Upper lobe of left lung (tissue), 6 donors: ENCODE measurements at regions not wholly inside any gene's neighbourhood (a gene's known extent, or its start where the extent isn't known, plus 50 kb on each side); places are given as distances from the start of the nearest gene placed in this dataset.

Source experiments
- ATAC-seq, 2 donors: fragments of 200-7000 bp; cut with Tn5 transposase; one replicate each; pipeline ENCODE4 v1.9.1; 2022; ENCODE audit warnings: mild to moderate bottlenecking in 2 of 2, moderate library complexity in 2 of 2; ENCODE audit not compliant: low FRiP score in 2 of 2
- DNase-seq, 2 donors: peaks; one replicate each; pipeline ENCODE4 v3.0.0-alpha.2; 2019 to 2020
- H3K27ac ChIP-seq, 4 donors: fragments of 200-600 bp; sonication (generic); one replicate each; pipeline ENCODE4 v1.5.1; 2016 to 2019
- H3K27me3 ChIP-seq, 4 donors: fragments of 200-600 bp; sonication (generic); one replicate each; pipeline ENCODE4 v1.5.1; 2017 to 2019
- H3K36me3 ChIP-seq, 4 donors: fragments of 200-600 bp; sonication (generic); one replicate each; pipeline ENCODE4 v1.5.1; 2016 to 2019
- H3K4me1 ChIP-seq, 4 donors: fragments of 200-600 bp; sonication (generic); one replicate each; pipeline ENCODE4 v1.5.1; 2018 to 2019
- H3K4me3 ChIP-seq, 4 donors: fragments of 200-600 bp; sonication (generic); one replicate each; pipeline ENCODE4 v1.5.1; 2017 to 2019; ENCODE audit warnings: mild to moderate bottlenecking in 2 of 4, moderate library complexity in 1 of 4
- H3K9me3 ChIP-seq, 4 donors: fragments of 200-600 bp; sonication (generic); one replicate each; pipeline ENCODE4 v1.5.1; 2018 to 2019
- EP300 ChIP-seq, 4 donors: sonication (generic); formaldehyde crosslinking; IDR thresholded peaks; one replicate each; pipeline ENCODE4 v1.5.1; 2017; ENCODE audit warnings: antibody characterized with exemption in 4 of 4, control low read depth in 2 of 4
- POLR2A ChIP-seq, 4 donors: fragments of 450-650 bp; IDR thresholded peaks; one replicate each; pipeline ENCODE4 v1.5.1; 2016 to 2017; ENCODE audit warnings: antibody characterized with exemption in 4 of 4, mild to moderate bottlenecking in 2 of 4
- POLR2AphosphoS5 ChIP-seq, 2 donors: sonication (generic); formaldehyde crosslinking; IDR thresholded peaks; one replicate each; pipeline ENCODE4 v1.5.1; 2017; ENCODE audit warnings: antibody characterized with exemption in 2 of 2
- WGBS, 2 donors: methylation state at CpG; one replicate each; pipeline ENCODE4 v1.1.5; 2017 to 2018; 5-methylcytosine and 5-hydroxymethylcytosine counted together
- TF ChIP-seq, protein P1 (sequence below), 6 experiments: fragments of 450-650 bp in 4 of 6; fragments of 200-600 bp in 2 of 6; sonication (generic) in 2 of 6; IDR thresholded peaks; one replicate each; pipeline ENCODE4 v1.5.1; 2016 to 2019; ENCODE audit warnings: antibody characterized with exemption in 6 of 6
- donor health status: DM: no; HTN: no; CAD: no; lungs with moderate emphysema.
- donor health status: DM: no; HTN: yes; CAD: no; lungs with severe emphysema.

DNA sequence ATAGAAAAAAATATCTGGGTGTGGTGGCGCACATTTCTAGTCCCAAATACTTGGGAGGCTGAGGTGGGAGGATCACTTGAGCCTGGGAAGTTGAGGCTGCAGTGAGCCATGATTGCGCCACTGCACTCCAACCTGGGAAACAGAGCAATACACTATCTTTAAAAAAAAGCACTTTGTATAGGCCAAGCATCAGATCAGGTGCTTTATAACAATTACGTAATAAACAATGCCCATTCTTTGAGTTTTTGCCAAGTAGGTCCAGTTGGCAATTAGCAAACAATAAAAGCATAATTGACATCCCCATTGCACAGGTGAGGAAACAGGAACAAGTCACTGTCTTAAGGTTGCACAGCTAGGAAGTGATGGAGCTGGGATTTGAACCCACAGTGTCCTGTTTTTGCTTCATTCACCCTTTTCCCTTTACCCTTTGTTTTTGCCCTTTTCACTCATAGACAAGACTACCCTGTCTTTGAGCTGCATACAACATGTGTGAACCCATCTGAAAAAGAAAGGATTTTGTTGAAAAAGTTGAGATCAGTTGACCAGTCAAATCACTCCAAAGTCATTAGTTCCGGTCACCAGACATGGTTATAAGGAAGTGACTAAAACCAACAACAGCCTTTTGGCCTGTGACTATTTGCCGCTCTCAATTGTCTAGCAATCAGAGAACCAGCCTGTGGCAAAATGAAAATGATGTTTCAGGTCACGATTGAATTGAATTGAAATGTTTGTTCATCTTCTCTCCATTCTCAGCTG is 303.6 kb downstream of the TFAP2C start:
- no peaks in the 10 kb centered on the region for H3K9me3 ChIP-seq
- H3K27me3 ChIP-seq = peaks cover 0 to 6% (median 0%) of the 10 kb centered on the region in 4 donors
- no peak for ATAC-seq
- no peaks in the 10 kb centered on the region for H3K4me1 ChIP-seq
- no peak overlapping the region for H3K4me3 ChIP-seq
- no peak overlapping the region for H3K27ac ChIP-seq
- 81 to 91% methylated on average over 6 of the region's 6 CpGs for WGBS, 2 donors
- no peak for DNase-seq
- TF ChIP-seq POLR2A (IDR thresholded peaks at IDR 0.05) (no peak), EP300 (IDR thresholded peaks at IDR 0.05) (no peak), POLR2AphosphoS5 (IDR thresholded peaks at IDR 0.05) (no peak)
- TF ChIP-seq, protein P1, sequence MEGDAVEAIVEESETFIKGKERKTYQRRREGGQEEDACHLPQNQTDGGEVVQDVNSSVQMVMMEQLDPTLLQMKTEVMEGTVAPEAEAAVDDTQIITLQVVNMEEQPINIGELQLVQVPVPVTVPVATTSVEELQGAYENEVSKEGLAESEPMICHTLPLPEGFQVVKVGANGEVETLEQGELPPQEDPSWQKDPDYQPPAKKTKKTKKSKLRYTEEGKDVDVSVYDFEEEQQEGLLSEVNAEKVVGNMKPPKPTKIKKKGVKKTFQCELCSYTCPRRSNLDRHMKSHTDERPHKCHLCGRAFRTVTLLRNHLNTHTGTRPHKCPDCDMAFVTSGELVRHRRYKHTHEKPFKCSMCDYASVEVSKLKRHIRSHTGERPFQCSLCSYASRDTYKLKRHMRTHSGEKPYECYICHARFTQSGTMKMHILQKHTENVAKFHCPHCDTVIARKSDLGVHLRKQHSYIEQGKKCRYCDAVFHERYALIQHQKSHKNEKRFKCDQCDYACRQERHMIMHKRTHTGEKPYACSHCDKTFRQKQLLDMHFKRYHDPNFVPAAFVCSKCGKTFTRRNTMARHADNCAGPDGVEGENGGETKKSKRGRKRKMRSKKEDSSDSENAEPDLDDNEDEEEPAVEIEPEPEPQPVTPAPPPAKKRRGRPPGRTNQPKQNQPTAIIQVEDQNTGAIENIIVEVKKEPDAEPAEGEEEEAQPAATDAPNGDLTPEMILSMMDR (IDR thresholded peaks at IDR 0.05) = no peak
- no peaks in the 10 kb centered on the region for H3K36me3 ChIP-seq

- H3K4me1 ChIP-seq = no peaks in the 10 kb centered on the region
- no peaks in the 10 kb centered on the region for H3K9me3 ChIP-seq
- H3K4me3 ChIP-seq = no peak overlapping the region
- H3K27me3 ChIP-seq = peaks cover 0 to 6% (median 0%) of the 10 kb centered on the region in 4 donors
- WGBS, 2 donors = 74 to 77% methylated on average over 3 of the region's 3 CpGs
- DNase-seq (no peak), ATAC-seq (no peak)
- H3K36me3 ChIP-seq = no peaks in the 10 kb centered on the region
- no peak overlapping the region for H3K27ac ChIP-seq
- TF ChIP-seq EP300 (IDR thresholded peaks at IDR 0.05) (no peak), POLR2AphosphoS5 (IDR thresholded peaks at IDR 0.05) (no peak), POLR2A (IDR thresholded peaks at IDR 0.05) (no peak)
- TF ChIP-seq, protein P1 (IDR thresholded peaks at IDR 0.05) = no peak
Measured at GRCh38 chr20:56933331-56933698, 304.2 kb downstream of the TFAP2C start.

DNA sequence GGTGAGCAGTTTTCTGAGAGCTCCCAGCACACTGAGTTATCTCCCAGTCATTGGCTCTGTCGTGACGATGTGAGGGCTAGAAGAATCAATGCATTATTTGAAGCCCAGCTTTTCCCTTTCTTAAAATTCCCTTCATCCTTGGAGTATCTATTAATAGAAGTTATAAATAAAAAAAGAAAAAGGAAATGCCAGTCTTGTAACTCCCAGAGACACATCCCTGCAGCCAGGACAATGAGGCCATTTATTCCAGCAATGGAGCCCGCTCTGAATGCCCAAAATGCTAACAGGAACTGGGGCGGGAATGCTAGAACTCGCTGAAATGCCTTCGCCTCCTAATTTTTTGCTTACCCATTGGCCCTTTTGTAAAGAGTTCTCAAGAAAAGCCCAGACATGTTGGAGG is 305.8 kb downstream of the TFAP2C start:
- H3K4me1 ChIP-seq = no peaks in the 10 kb centered on the region
- no peak for DNase-seq
- no peaks in the 10 kb centered on the region for H3K9me3 ChIP-seq
- no peaks in the 10 kb centered on the region for H3K36me3 ChIP-seq
- 52 to 63% methylated on average over 6 of the region's 6 CpGs for WGBS, 2 donors
- no peak for ATAC-seq
- H3K27me3 ChIP-seq = no peaks in the 10 kb centered on the region
- TF ChIP-seq EP300 (IDR thresholded peaks at IDR 0.05) (no peak), POLR2A (IDR thresholded peaks at IDR 0.05) (no peak), POLR2AphosphoS5 (IDR thresholded peaks at IDR 0.05) (no peak)
- TF ChIP-seq, protein P1 (IDR thresholded peaks at IDR 0.05) = no peak
- H3K27ac ChIP-seq = no peak overlapping the region
- no peak overlapping the region for H3K4me3 ChIP-seq

- Histone ChIP-seq H3K36me3 (no peaks in the 10 kb centered on the region), H3K9me3 (no peaks in the 10 kb centered on the region), H3K27ac (no peak overlapping the region), H3K4me3 (no peak overlapping the region), H3K27me3 (no peaks in the 10 kb centered on the region), H3K4me1 (no peaks in the 10 kb centered on the region)
- ATAC-seq (no peak), DNase-seq (no peak)
- TF ChIP-seq POLR2A (IDR thresholded peaks at IDR 0.05) (no peak), POLR2AphosphoS5 (IDR thresholded peaks at IDR 0.05) (no peak), EP300 (IDR thresholded peaks at IDR 0.05) (no peak)
- TF ChIP-seq, protein P1 (IDR thresholded peaks at IDR 0.05) = no peak
Measured at GRCh38 chr20:56940466-56940865, 311.4 kb downstream of the TFAP2C start.

DNA sequence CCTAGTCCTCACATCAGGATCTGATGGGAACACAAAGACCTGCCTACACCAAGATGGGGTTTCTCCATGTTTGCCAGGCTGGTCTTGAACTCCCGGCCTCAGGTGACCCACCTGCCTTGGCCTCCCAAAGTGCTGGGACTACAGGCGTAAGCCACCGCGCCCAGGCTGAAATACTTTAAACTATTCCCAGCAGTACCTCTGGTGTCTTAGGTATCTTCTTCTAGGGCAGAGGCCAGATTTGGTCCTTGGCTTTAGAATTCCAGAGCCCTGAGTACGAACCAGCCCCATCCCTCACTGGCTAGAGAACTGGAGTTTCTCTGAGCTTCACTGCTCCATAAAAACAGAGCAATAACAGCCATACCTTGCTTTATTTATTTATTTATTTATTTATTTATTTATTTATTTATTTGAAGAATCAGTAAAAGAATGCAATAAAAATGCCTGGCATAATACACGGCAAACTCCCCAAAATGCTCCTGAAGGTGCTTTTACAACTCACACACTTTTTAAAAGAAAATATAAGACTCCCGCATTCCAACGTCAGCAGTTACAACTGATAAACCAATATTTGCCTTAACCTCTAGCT is 312.1 kb downstream of the TFAP2C start:
- Histone ChIP-seq H3K4me3 (no peak overlapping the region), H3K27me3 (no peaks in the 10 kb centered on the region), H3K9me3 (no peaks in the 10 kb centered on the region), H3K4me1 (no peaks in the 10 kb centered on the region), H3K36me3 (no peaks in the 10 kb centered on the region), H3K27ac (no peak overlapping the region)
- ATAC-seq (no peak), DNase-seq (no peak)
- TF ChIP-seq POLR2AphosphoS5 (IDR thresholded peaks at IDR 0.05) (no peak), POLR2A (IDR thresholded peaks at IDR 0.05) (no peak)
- TF ChIP-seq, protein P1 (IDR thresholded peaks at IDR 0.05) = no peak
- WGBS, 2 donors = 71 to 77% methylated on average over 7 to 8 of the region's 8 CpGs
